ENCODE measurements at regions not wholly inside any gene's neighbourhood (a gene's known extent, or its start where the extent isn't known, plus 50 kb on each side); places are given as distances from the start of the nearest gene placed in this dataset.

- Histone ChIP-seq H3K4me3 (no peak overlapping the region), H3K27me3 (no peaks in the 10 kb centered on the region), H4K20me1 (peaks cover 0 to 4% (median 0%) of the 10 kb centered on the region in 11 experiments; a peak in 1 of 22 replicates), H3K4me2 (peak overlapping the region in 10 of 11 experiments; percentile 13 to 80 (median 67); a peak in 15 of 22 replicates), H3K4me1 (peaks cover 18 to 31% (median 25%) of the 10 kb centered on the region in 10 experiments), H3K36me3 (no peaks in the 10 kb centered on the region), H3K9me3 (replicated peaks in 1 of 11) (no peaks in the 10 kb centered on the region), H3K27ac (peak overlapping the region in 1 of 11 experiments; percentile 17; a peak in 1 of 22 replicates), H3K9ac (no peak overlapping the region)
- no peak for TF ChIP-seq Cebpa-rat (IDR thresholded peaks at IDR 0.05)
Observed at GRCh38 chr1:93769777-93770176, 88.1 kb upstream of the BCAR3 start.

DNA sequence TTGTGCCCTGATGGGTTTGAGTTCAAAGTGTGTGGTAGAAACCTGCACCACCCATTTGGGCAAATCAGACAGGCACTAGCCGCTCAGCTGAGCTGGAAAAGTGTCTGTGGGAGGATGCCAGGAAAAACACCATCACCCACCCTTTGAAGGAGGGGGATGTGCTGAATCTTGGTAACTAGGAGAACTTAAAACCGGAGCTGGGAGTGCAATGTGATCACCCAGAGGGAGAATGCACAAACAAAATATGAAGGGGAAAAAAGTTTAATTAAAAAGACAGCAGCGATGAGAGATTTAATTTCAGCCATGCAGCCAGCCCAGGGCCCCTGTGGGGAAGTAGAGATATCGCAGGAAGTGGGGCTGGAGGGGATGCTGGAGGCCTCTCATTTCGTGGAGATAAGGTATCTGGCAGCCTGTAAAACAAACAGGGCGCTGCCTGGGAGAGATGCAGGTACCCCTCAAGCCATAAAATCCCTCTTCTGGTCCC is 86.8 kb upstream of the BCAR3 start:
- TF ChIP-seq Cebpa-rat (IDR thresholded peaks at IDR 0.05): no peak
- H3K4me2 ChIP-seq: peak overlapping the region; percentile 43 to 80 (median 68)
- no peaks in the 10 kb centered on the region for H3K9me3 ChIP-seq (replicated peaks in 1 of 11)
- H4K20me1 ChIP-seq: peaks cover 0 to 4% (median 0%) of the 10 kb centered on the region in 11 experiments; a peak in 1 of 22 replicates
- H3K4me3 ChIP-seq: no peak overlapping the region
- H3K9ac ChIP-seq: peak overlapping the region in 8 of 11 experiments; percentile 7 to 49 (median 33); a peak in 8 of 22 replicates
- peaks cover 18 to 31% (median 25%) of the 10 kb centered on the region in 10 experiments for H3K4me1 ChIP-seq
- no peaks in the 10 kb centered on the region for H3K36me3 ChIP-seq
- H3K27me3 ChIP-seq: no peaks in the 10 kb centered on the region
- H3K27ac ChIP-seq: peak overlapping the region in 10 of 11 experiments; percentile 10 to 67 (median 46); a peak in 14 of 22 replicates

DNA sequence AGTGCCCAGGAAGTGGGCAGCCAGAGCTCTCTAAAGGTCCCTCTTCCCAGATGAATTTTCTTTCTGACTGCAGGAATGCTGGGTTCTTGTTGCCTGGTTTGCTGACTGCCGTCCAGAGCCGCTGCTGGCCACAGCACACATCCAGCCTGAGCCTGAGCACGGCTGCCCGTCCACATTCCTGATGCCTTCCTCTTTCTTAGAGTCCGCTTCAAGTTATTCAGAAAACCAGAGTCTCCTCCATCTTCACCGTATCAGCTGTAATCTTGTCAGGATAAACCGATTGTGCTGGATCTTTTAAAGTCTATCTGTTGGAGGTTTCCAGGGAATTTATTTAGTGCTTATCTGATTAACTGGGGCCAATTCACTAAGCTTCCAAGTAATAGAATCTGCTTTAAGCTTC is 84.8 kb upstream of the BCAR3 start:
- TF ChIP-seq Cebpa-rat (IDR thresholded peaks at IDR 0.05): no peak
- Histone ChIP-seq H3K27ac (no peak overlapping the region), H3K36me3 (no peaks in the 10 kb centered on the region), H3K4me2 (peak overlapping the region in 1 of 11 experiments; percentile 31; a peak in 2 of 22 replicates), H3K4me1 (peaks cover 18 to 34% (median 25%) of the 10 kb centered on the region in 10 experiments), H4K20me1 (peaks cover 0 to 4% (median 0%) of the 10 kb centered on the region in 11 experiments; a peak in 1 of 22 replicates), H3K27me3 (no peaks in the 10 kb centered on the region), H3K9ac (no peak overlapping the region), H3K4me3 (no peak overlapping the region), H3K9me3 (replicated peaks in 1 of 11) (0 out of 22 replicates have a peak, but pooled peaks cover 0 to 5% (median 0%) of the 10 kb centered on the region in 11 experiments)

DNA sequence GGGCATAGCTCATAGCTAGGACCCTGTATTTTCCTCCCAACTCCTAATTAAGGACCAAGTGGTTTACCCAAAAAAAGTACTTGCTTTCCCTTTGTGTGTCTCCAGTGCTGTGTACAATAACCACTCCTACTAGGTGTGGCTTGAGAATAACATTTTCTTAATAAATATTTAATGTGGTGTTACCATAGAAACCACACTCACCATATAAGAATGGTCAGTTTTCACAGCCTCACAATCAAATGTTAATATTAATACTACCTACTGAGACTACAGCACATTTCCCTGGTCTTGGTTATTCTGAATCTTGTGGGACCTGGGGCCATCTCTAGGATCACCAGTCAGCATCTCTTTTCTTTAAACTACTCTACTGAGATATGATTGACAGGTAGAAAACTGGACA is 83.5 kb upstream of the BCAR3 start:
- H3K4me1 ChIP-seq: peaks cover 20 to 46% (median 31%) of the 10 kb centered on the region in 10 experiments
- no peak overlapping the region for H3K4me2 ChIP-seq
- H3K4me3 ChIP-seq: no peak overlapping the region
- no peak overlapping the region for H3K27ac ChIP-seq
- no peaks in the 10 kb centered on the region for H3K36me3 ChIP-seq
- TF ChIP-seq Cebpa-rat (IDR thresholded peaks at IDR 0.05): no peak
- peaks cover 0 to 13% (median 0%) of the 10 kb centered on the region in 11 experiments; a peak in 2 of 22 replicates for H3K9me3 ChIP-seq (replicated peaks in 1 of 11)
- peaks cover 0 to 4% (median 0%) of the 10 kb centered on the region in 11 experiments; a peak in 1 of 22 replicates for H4K20me1 ChIP-seq
- H3K27me3 ChIP-seq: no peaks in the 10 kb centered on the region
- no peak overlapping the region for H3K9ac ChIP-seq

GRCh38 chr1:93764366-93764750 is 82.7 kb upstream of the BCAR3 start:
- H3K27ac ChIP-seq: no peak overlapping the region; a peak in 1 of 22 replicates
- H3K4me2 ChIP-seq: no peak overlapping the region
- peaks cover 23 to 46% (median 31%) of the 10 kb centered on the region in 10 experiments for H3K4me1 ChIP-seq
- H3K36me3 ChIP-seq: no peaks in the 10 kb centered on the region
- no peaks in the 10 kb centered on the region for H4K20me1 ChIP-seq
- no peak for TF ChIP-seq Cebpa-rat (IDR thresholded peaks at IDR 0.05)
- H3K9ac ChIP-seq: no peak overlapping the region
- peaks cover 0 to 13% (median 0%) of the 10 kb centered on the region in 11 experiments; a peak in 2 of 22 replicates for H3K9me3 ChIP-seq (replicated peaks in 1 of 11)
- H3K4me3 ChIP-seq: no peak overlapping the region
- no peaks in the 10 kb centered on the region for H3K27me3 ChIP-seq

DNA sequence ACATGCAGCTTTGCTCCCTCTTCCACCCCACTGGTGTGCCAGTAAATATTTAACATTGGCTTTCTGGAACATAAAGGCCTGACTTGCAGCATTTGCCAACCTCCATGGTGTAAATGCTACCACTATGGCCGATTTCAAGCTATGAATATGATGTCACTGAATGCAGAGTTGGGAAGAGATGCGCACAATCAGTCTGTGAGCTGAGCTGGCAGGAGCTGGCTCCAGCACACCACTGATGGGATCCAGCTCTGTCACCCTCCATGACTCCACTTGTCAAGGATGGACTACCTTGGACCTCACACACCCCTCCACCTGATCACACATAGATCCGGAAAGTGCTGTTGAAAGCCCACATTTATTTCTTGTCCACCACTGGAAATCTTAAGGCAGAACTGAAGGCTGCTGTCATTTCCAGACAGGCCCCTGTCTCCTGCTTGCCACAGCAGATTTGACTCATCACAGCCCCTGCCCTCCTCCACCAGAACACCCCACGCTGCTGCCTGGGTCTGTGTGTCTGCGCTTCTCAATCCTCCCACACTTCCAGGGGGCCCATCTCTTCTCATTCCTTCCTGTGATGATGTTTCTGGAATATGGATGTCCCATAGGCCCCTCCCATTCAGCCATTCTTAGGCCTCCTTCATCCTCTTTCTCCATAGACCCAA is 82.2 kb upstream of the BCAR3 start:
- H3K9me3 ChIP-seq (replicated peaks in 1 of 11): peaks cover 0 to 13% (median 0%) of the 10 kb centered on the region in 11 experiments; a peak in 2 of 22 replicates
- H3K27me3 ChIP-seq: no peaks in the 10 kb centered on the region
- H3K9ac ChIP-seq: no peak overlapping the region
- no peaks in the 10 kb centered on the region for H3K36me3 ChIP-seq
- H4K20me1 ChIP-seq: no peaks in the 10 kb centered on the region
- no peak overlapping the region for H3K4me2 ChIP-seq
- H3K4me1 ChIP-seq: peaks cover 23 to 46% (median 31%) of the 10 kb centered on the region in 10 experiments
- no peak for TF ChIP-seq Cebpa-rat (IDR thresholded peaks at IDR 0.05)
- H3K4me3 ChIP-seq: no peak overlapping the region
- no peak overlapping the region for H3K27ac ChIP-seq

- Histone ChIP-seq H3K27ac (peak overlapping the region in 10 of 11 experiments; percentile 43 to 89 (median 84); a peak in 20 of 22 replicates), H3K4me3 (no peak overlapping the region), H3K36me3 (no peaks in the 10 kb centered on the region), H3K27me3 (no peaks in the 10 kb centered on the region), H3K4me1 (peaks cover 25 to 59% (median 39%) of the 10 kb centered on the region in 10 experiments), H3K4me2 (peak overlapping the region; percentile 48 to 74 (median 61)), H3K9ac (peak overlapping the region in 9 of 11 experiments; percentile 64 to 75 (median 70); a peak in 18 of 22 replicates), H4K20me1 (no peaks in the 10 kb centered on the region), H3K9me3 (replicated peaks in 1 of 11) (peaks cover 0 to 17% (median 0%) of the 10 kb centered on the region in 11 experiments; a peak in 4 of 22 replicates)
- peak in 9 of 11 experiments; percentile 68 to 94 (median 86); a peak in 16 of 22 replicates for TF ChIP-seq Cebpa-rat (IDR thresholded peaks at IDR 0.05)
Observed at GRCh38 chr1:93758842-93759515, 77.3 kb upstream of the BCAR3 start.

DNA sequence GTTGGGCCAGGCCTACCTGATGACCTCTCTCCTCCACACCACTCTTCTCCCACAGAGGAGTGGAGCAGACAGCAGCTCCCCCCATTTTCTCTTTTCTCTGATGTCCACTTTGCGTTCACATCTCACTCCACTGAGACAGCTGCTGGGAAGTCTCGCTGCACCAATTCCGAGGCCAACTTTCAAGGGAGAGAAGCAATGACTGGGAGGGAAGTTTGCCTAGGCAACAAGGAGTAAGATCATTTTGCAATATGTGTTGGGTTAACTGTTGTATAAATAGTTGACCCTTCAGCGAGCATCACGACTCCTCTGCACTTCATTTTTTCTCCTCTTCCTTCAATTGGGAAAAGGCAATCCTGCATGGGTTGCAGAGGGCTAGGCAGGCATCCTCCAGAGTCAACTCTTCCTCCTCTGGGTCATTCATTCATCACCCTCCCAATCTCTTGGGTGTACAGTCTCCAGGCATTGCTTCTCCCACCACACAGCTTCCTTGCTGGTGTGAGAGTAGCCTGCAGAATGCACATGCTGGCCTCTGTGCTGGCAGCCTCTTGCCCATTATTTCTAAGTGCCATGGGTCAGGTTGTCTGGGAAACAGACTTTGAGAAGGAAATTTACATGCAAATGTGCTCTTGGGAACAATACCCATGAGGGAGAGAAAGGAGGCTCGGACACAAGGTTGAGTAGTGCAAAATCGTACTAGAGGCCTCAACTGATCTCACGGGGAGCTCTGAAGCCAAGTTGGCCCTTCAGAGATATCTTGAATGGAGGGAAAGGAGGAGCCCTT is 75.8 kb upstream of the BCAR3 start:
- H3K27me3 ChIP-seq: no peaks in the 10 kb centered on the region
- no peak overlapping the region for H3K4me3 ChIP-seq
- H3K27ac ChIP-seq: peak overlapping the region in 9 of 11 experiments; percentile 80 to 89 (median 84); a peak in 18 of 22 replicates
- peak overlapping the region in 4 of 11 experiments; percentile 61 to 75 (median 65); a peak in 7 of 22 replicates for H3K9ac ChIP-seq
- H3K4me2 ChIP-seq: peak overlapping the region in 9 of 11 experiments; percentile 48 to 74 (median 61); a peak in 16 of 22 replicates
- no peaks in the 10 kb centered on the region; a peak in 2 of 22 replicates for H3K36me3 ChIP-seq
- H3K9me3 ChIP-seq (replicated peaks in 1 of 11): peaks cover 0 to 17% (median 4%) of the 10 kb centered on the region in 11 experiments; a peak in 4 of 22 replicates
- TF ChIP-seq Cebpa-rat (IDR thresholded peaks at IDR 0.05): no peak
- no peaks in the 10 kb centered on the region for H4K20me1 ChIP-seq
- H3K4me1 ChIP-seq: peaks cover 28 to 67% (median 43%) of the 10 kb centered on the region in 10 experiments
